ENCODE measurements at regions not wholly inside any gene's neighbourhood (a gene's known extent, or its start where the extent isn't known, plus 50 kb on each side); places are given as distances from the start of the nearest gene placed in this dataset.

GRCh38 chr2:49288113-49288705, 133.9 kb upstream of the FSHR start:
- no peaks in the 10 kb centered on the region for H3K4me1 ChIP-seq
- no peak for TF ChIP-seq CTCF (IDR thresholded peaks at IDR 0.05)
- H3K9me3 ChIP-seq, result no peaks in the 10 kb centered on the region
- intact Hi-C loops (cut with DNase I), result no loop called here
- DNase-seq (no peak), ATAC-seq (no peak)
- H3K36me3 ChIP-seq, result no peaks in the 10 kb centered on the region
- no peaks in the 10 kb centered on the region for H3K27me3 ChIP-seq
- H3K4me3 ChIP-seq, result no peak overlapping the region
- H3K27ac ChIP-seq, result no peak overlapping the region

- no peak for TF ChIP-seq CTCF (IDR thresholded peaks at IDR 0.05)
- H3K4me1 ChIP-seq, result no peaks in the 10 kb centered on the region
- H3K36me3 ChIP-seq, result no peaks in the 10 kb centered on the region
- H3K9me3 ChIP-seq, result no peaks in the 10 kb centered on the region
- DNase-seq, result no peak
- H3K4me3 ChIP-seq, result no peak overlapping the region
- H3K27me3 ChIP-seq, result no peaks in the 10 kb centered on the region
- intact Hi-C loops (cut with DNase I), result no loop called here
- ATAC-seq, result no peak
- H3K27ac ChIP-seq, result no peak overlapping the region
Observed at GRCh38 chr2:49286726-49287125, 132.4 kb upstream of the FSHR start.

- ATAC-seq, result no peak
- TF ChIP-seq CTCF (IDR thresholded peaks at IDR 0.05), result no peak
- intact Hi-C loops (cut with DNase I), result no loop called here
Observed at GRCh38 chr2:49286045-49286444, 131.7 kb upstream of the FSHR start.

GRCh38 chr2:49278561-49278960, 124.2 kb upstream of the FSHR start:
- no peaks in the 10 kb centered on the region for H3K36me3 ChIP-seq
- no peak for DNase-seq
- H3K4me3 ChIP-seq, result no peak overlapping the region
- TF ChIP-seq CTCF (IDR thresholded peaks at IDR 0.05), result no peak
- intact Hi-C loops (cut with DNase I), result no loop called here
- no peak for ATAC-seq
- no peaks in the 10 kb centered on the region for H3K27me3 ChIP-seq
- H3K27ac ChIP-seq, result no peak overlapping the region
- H3K9me3 ChIP-seq, result no peaks in the 10 kb centered on the region
- H3K4me1 ChIP-seq, result no peaks in the 10 kb centered on the region

More at GRCh38 chr2:49286045-49286444, 131.7 kb upstream of the FSHR start:
- Histone ChIP-seq H3K9me3 (no peaks in the 10 kb centered on the region), H3K4me3 (no peak overlapping the region), H3K36me3 (no peaks in the 10 kb centered on the region), H3K27me3 (no peaks in the 10 kb centered on the region), H3K27ac (no peak overlapping the region), H3K4me1 (no peaks in the 10 kb centered on the region)
- no peak for DNase-seq

- no peak for TF ChIP-seq CTCF (IDR thresholded peaks at IDR 0.05)
- intact Hi-C loops (cut with DNase I), result no loop called here
- H3K4me3 ChIP-seq, result no peak overlapping the region
- H3K4me1 ChIP-seq, result no peaks in the 10 kb centered on the region
- no peaks in the 10 kb centered on the region for H3K9me3 ChIP-seq
- no peak overlapping the region for H3K27ac ChIP-seq
- DNase-seq (no peak), ATAC-seq (no peak)
- no peaks in the 10 kb centered on the region for H3K36me3 ChIP-seq
- H3K27me3 ChIP-seq, result no peaks in the 10 kb centered on the region
Observed at GRCh38 chr2:49278141-49278540, 123.8 kb upstream of the FSHR start.

GRCh38 chr2:49271060-49271606, 116.8 kb upstream of the FSHR start:
- DNase-seq, result no peak
- intact Hi-C loops (cut with DNase I), result no loop called here
- Histone ChIP-seq H3K9me3 (no peaks in the 10 kb centered on the region), H3K27me3 (no peaks in the 10 kb centered on the region), H3K36me3 (no peaks in the 10 kb centered on the region), H3K4me3 (no peak overlapping the region), H3K4me1 (no peaks in the 10 kb centered on the region), H3K27ac (no peak overlapping the region)
- no peak for TF ChIP-seq CTCF (IDR thresholded peaks at IDR 0.05)
- no peak for ATAC-seq

Measured in upper lobe of right lung (tissue), 1 donor.